Heart right ventricle (tissue), 16 donors: ENCODE measurements at regions not wholly inside any gene's neighbourhood (a gene's known extent, or its start where the extent isn't known, plus 50 kb on each side); places are given as distances from the start of the nearest gene placed in this dataset.

Experiments
- ATAC-seq, 8 donors: fragments of 200-7000 bp; cut with Tn5 transposase; one replicate each; pipeline ENCODE4 v1.9.1; 2020; ENCODE audit warnings: mild to moderate bottlenecking in 8 of 8, moderate library complexity in 8 of 8, moderate number of reproducible peaks in 1 of 8
- DNase-seq, 2 donors: peaks; one replicate each; pipeline ENCODE4 v3.0.0-alpha.2; 2020
- H3K27ac ChIP-seq, 10 donors: fragments of 200-600 bp; sonication (generic) in 2 of 10; one replicate each; pipeline versions ENCODE4 v1.5.0 to v1.8.0; 2020 to 2022; ENCODE audit warnings: mild to moderate bottlenecking in 3 of 10
- H3K27me3 ChIP-seq, 7 donors: fragments of 200-600 bp; one replicate each; pipeline ENCODE4 v1.8.0; 2021 to 2022; ENCODE audit warnings: mild to moderate bottlenecking in 2 of 7
- H3K36me3 ChIP-seq, 9 donors: fragments of 200-600 bp; sonication (generic) in 1 of 9; one replicate each; pipeline versions ENCODE4 v1.5.0 to v1.8.0; 2020 to 2022; ENCODE audit warnings: mild to moderate bottlenecking in 2 of 9
- H3K4me1 ChIP-seq, 9 donors: fragments of 200-600 bp; sonication (generic) in 1 of 9; one replicate each; pipeline versions ENCODE4 v1.5.0 to v1.8.0; 2020 to 2022; ENCODE audit warnings: mild to moderate bottlenecking in 4 of 9
- H3K4me3 ChIP-seq, 10 donors: fragments of 200-600 bp; sonication (generic) in 2 of 10; one replicate each; pipeline versions ENCODE4 v1.5.0 to v1.8.0; 2020 to 2022; ENCODE audit warnings: mild to moderate bottlenecking in 7 of 10, moderate library complexity in 2 of 10
- H3K9me3 ChIP-seq, 11 donors: fragments of 200-600 bp in 10 of 11; sonication (generic) in 2 of 11; one replicate each; pipeline versions ENCODE4 v1.5.0 to v1.8.0; 2013 to 2022; ENCODE audit warnings: mild to moderate bottlenecking in 2 of 11, control low read depth in 1 of 11, moderate library complexity in 1 of 11
- CTCF ChIP-seq, 9 donors: fragments of 200-600 bp; sonication (generic) in 2 of 9; IDR thresholded peaks; one replicate each; pipeline versions ENCODE4 v1.5.0 to v1.8.0; 2021 to 2022; ENCODE audit warnings: antibody characterized with exemption in 9 of 9, mild to moderate bottlenecking in 5 of 9, moderate library complexity in 1 of 9
- WGBS, 2 donors: extraction: QIAGEN DNeasy Blood & Tissue Kit; methylation state at CpG; one replicate each; pipeline ENCODE4 v1.1.7; 2013; ENCODE audit warnings: inconsistent platforms in 1 of 2; 5-methylcytosine and 5-hydroxymethylcytosine counted together
- intact Hi-C, 10 donors: fragments of 100-400 bp; cut with DNase I; formaldehyde crosslinking; loops; one replicate each; pipeline versions ENCODE4 v1.11.1 to v1.14.2; 2022
- donor health status: Arrhythmogenic right ventricular cardiomyopathy.
- donor health status: ischemic (EF 13 %, LVEDD 7.1; RV severe dilation, severe dysfunction).
- donor health status: healthy with polysubstance abuse.
- donor health status: DM: no; HTN: yes; CAD: no.
- donor health status: DM: no; HTN: no; CAD: no.
- donor health status: ischemic (EF 25% LVEDD 6.9; RV normal size, moderate dysfunction).
- donor health status: ischemic (EF 25% LVEDD 5.7; RV mildly dilated, moderate dysfunction).
- donor health status: healthy.
- donor health status: DM: yes; HTN: yes; CAD: no.
- donor health status: Ischemic cardiomyopathy.
- donor health status: ischemic (EF 35%, LVEDD 5.7; RV mildly dilated, moderate dysfunction).
- donor health status: nonischemic (EF 11% LVEDD 7.7; RV severe dilation, severe dysfunction).
- donor health status: DM: yes; HTN: yes; CAD: no.
- donor health status: PGD.
- donor health status: ischemic (EF 29% LVEDD 5.4; RV normal size, mild dysfunction).
- donor health status: nonischemic (EF 23%, LVEDD 6.1; RV moderate dilation, normal function).

GRCh38 chr4:136390824-136391223 is 1141.5 kb downstream of the PCDH18 start:
- no peak for DNase-seq
- WGBS, 2 donors = 87 to 91% methylated on average over 1 of the region's 1 CpG
- Histone ChIP-seq H3K4me3 (no peak overlapping the region), H3K27me3 (no peaks in the 10 kb centered on the region), H3K27ac (no peak overlapping the region), H3K9me3 (no peaks in the 10 kb centered on the region), H3K36me3 (no peaks in the 10 kb centered on the region), H3K4me1 (no peaks in the 10 kb centered on the region)
- intact Hi-C loops = no loop called here
- TF ChIP-seq CTCF (IDR thresholded peaks at IDR 0.05) = no peak
- ATAC-seq = no peak

GRCh38 chr4:136383082-136383481 is 1149.2 kb downstream of the PCDH18 start:
- intact Hi-C loops = no loop called here
- Histone ChIP-seq H3K9me3 (no peaks in the 10 kb centered on the region), H3K36me3 (no peaks in the 10 kb centered on the region), H3K27me3 (no peaks in the 10 kb centered on the region), H3K27ac (no peak overlapping the region), H3K4me1 (no peaks in the 10 kb centered on the region), H3K4me3 (no peak overlapping the region)
- no peak for TF ChIP-seq CTCF (IDR thresholded peaks at IDR 0.05)
- DNase-seq (no peak), ATAC-seq (no peak)
- 81 to 85% methylated on average over 1 of the region's 1 CpG for WGBS, 2 donors

- WGBS, 2 donors = 91% methylated on average over 2 of the region's 2 CpGs
- intact Hi-C loops = no loop called here
- Histone ChIP-seq H3K27ac (no peak overlapping the region), H3K36me3 (no peaks in the 10 kb centered on the region), H3K4me3 (no peak overlapping the region), H3K9me3 (peaks cover 0 to 11% (median 0%) of the 10 kb centered on the region in 11 donors), H3K27me3 (no peaks in the 10 kb centered on the region), H3K4me1 (no peaks in the 10 kb centered on the region)
- no peak for TF ChIP-seq CTCF (IDR thresholded peaks at IDR 0.05)
- ATAC-seq (no peak), DNase-seq (no peak)
Measured at GRCh38 chr4:136371231-136371630, 1161.1 kb downstream of the PCDH18 start.

- 42 to 52% methylated on average over 2 of the region's 2 CpGs for WGBS, 2 donors
- Histone ChIP-seq H3K4me3 (no peak overlapping the region), H3K9me3 (no peaks in the 10 kb centered on the region), H3K27ac (no peak overlapping the region), H3K27me3 (no peaks in the 10 kb centered on the region), H3K36me3 (no peaks in the 10 kb centered on the region), H3K4me1 (no peaks in the 10 kb centered on the region)
- no peak for DNase-seq
- ATAC-seq = no peak
- no peak for TF ChIP-seq CTCF (IDR thresholded peaks at IDR 0.05)
- intact Hi-C loops = no loop called here
Measured at GRCh38 chr4:136369073-136369472, 1163.2 kb downstream of the PCDH18 start.

- H3K27me3 ChIP-seq = no peaks in the 10 kb centered on the region
- H3K9me3 ChIP-seq = peaks cover 0 to 4% (median 0%) of the 10 kb centered on the region in 11 donors
- ATAC-seq (no peak), DNase-seq (no peak)
- intact Hi-C loops = no loop called here
- H3K36me3 ChIP-seq = no peaks in the 10 kb centered on the region
- TF ChIP-seq CTCF (IDR thresholded peaks at IDR 0.05) = no peak
- H3K27ac ChIP-seq = no peak overlapping the region
- no peaks in the 10 kb centered on the region for H3K4me1 ChIP-seq
- H3K4me3 ChIP-seq = no peak overlapping the region
Measured at GRCh38 chr4:136357556-136357955, 1174.7 kb downstream of the PCDH18 start.
